Lower leg skin (tissue), 4 donors: ENCODE measurements at regions not wholly inside any gene's neighbourhood (a gene's known extent, or its start where the extent isn't known, plus 50 kb on each side); places are given as distances from the start of the nearest gene placed in this dataset.

Source experiments
- DNase-seq, 2 donors: peaks; one replicate each; pipeline ENCODE4 v3.0.0-alpha.2; 2019; ENCODE audit warnings: low spot score in 2 of 2
- H3K4me3 ChIP-seq: fragments of 200-600 bp; sonication (generic); 2 replicates; pipeline ENCODE4 v1.5.1; 2017; ENCODE audit warnings: mild to moderate bottlenecking, low read depth; ENCODE audit not compliant: poor library complexity, severe bottlenecking
- CTCF ChIP-seq, 3 donors: fragments of 450-650 bp; IDR thresholded peaks; one replicate each; pipeline ENCODE4 v1.5.1; 2016; ENCODE audit warnings: antibody characterized with exemption in 3 of 3, mild to moderate bottlenecking in 3 of 3, moderate library complexity in 2 of 3
- POLR2A ChIP-seq, 2 donors: fragments of 450-650 bp; IDR thresholded peaks; one replicate each; pipeline ENCODE4 v1.6.1; 2016 to 2017; ENCODE audit warnings: antibody characterized with exemption in 2 of 2, mild to moderate bottlenecking in 1 of 2, moderate library complexity in 1 of 2
- WGBS, 2 donors: methylation state at CpG; one replicate each; pipeline ENCODE4 v1.1.5; 2018; 5-methylcytosine and 5-hydroxymethylcytosine counted together
- intact Hi-C: fragments of 100-400 bp; cut with DNase I; formaldehyde crosslinking; loops from one replicate; pipeline ENCODE4 v1.15.0; 2023; ENCODE audit warnings: low total_unique reads

- DNase-seq = no peak
- WGBS, 2 donors = 57 to 59% methylated on average over 2 of the region's 2 CpGs
- TF ChIP-seq POLR2A (IDR thresholded peaks at IDR 0.05) = no peak
- no peak for TF ChIP-seq CTCF (IDR thresholded peaks at IDR 0.05)
- intact Hi-C loops = no loop called here
- no peak overlapping the region for H3K4me3 ChIP-seq
Measured at GRCh38 chr12:71057330-71057729, 100.5 kb downstream of the TSPAN8 start.

- no peak overlapping the region for H3K4me3 ChIP-seq
- intact Hi-C loops = no loop called here
- TF ChIP-seq POLR2A (IDR thresholded peaks at IDR 0.05) = no peak
- no peak for TF ChIP-seq CTCF (IDR thresholded peaks at IDR 0.05)
- no peak for DNase-seq
- 30 to 46% methylated on average over 2 of the region's 2 CpGs for WGBS, 2 donors
Measured at GRCh38 chr12:71054551-71054950, 103.2 kb downstream of the TSPAN8 start.

GRCh38 chr12:71046215-71046614 is 111.6 kb downstream of the TSPAN8 start:
- TF ChIP-seq POLR2A (IDR thresholded peaks at IDR 0.05) (no peak), CTCF (IDR thresholded peaks at IDR 0.05) (no peak)
- H3K4me3 ChIP-seq = no peak overlapping the region
- no peak for DNase-seq
- intact Hi-C loops = no loop called here

- TF ChIP-seq POLR2A (IDR thresholded peaks at IDR 0.05) = no peak
- no peak for TF ChIP-seq CTCF (IDR thresholded peaks at IDR 0.05)
- DNase-seq = no peak
- intact Hi-C loops = no loop called here
- 9 to 28% methylated on average over 1 of the region's 1 CpG for WGBS, 2 donors
- no peak overlapping the region for H3K4me3 ChIP-seq
Measured at GRCh38 chr12:71045781-71046180, 112.0 kb downstream of the TSPAN8 start.

- TF ChIP-seq CTCF (IDR thresholded peaks at IDR 0.05) = no peak
- TF ChIP-seq POLR2A (IDR thresholded peaks at IDR 0.05) = no peak
- no peak overlapping the region for H3K4me3 ChIP-seq
- WGBS, 2 donors = 69 to 81% methylated on average over 2 of the region's 2 CpGs
- intact Hi-C loops = no loop called here
- no peak for DNase-seq
Measured at GRCh38 chr12:71041476-71041875, 116.3 kb downstream of the TSPAN8 start.

- intact Hi-C loops = no loop called here
- DNase-seq = no peak
- no peak overlapping the region for H3K4me3 ChIP-seq
- WGBS, 2 donors = 83 to 89% methylated on average over 1 of the region's 1 CpG
- TF ChIP-seq CTCF (IDR thresholded peaks at IDR 0.05) (no peak), POLR2A (IDR thresholded peaks at IDR 0.05) (no peak)
Measured at GRCh38 chr12:71038960-71039359, 118.4 kb upstream of the PTPRR start.
